Activated naive CD4-positive, alpha-beta T cell treated with anti-CD3 and anti-CD28 coated beads for 36 hours (primary cell): ENCODE measurements at regions not wholly inside any gene's neighbourhood (a gene's known extent, or its start where the extent isn't known, plus 50 kb on each side); places are given as distances from the start of the nearest gene placed in this dataset.

ENCODE experiments used
- CTCF ChIA-PET: fragments of 350-600 bp; sonication (Branson Sonifier 250); formaldehyde crosslinking; loops from one replicate; lab custom pipeline; 2021; ENCODE audit warnings: antibody characterized with exemption; lab: Charles Lee
- DNase-seq: peaks from one replicate; pipeline ENCODE4 v3.0.0-alpha.2; 2020
- H3K27ac Mint-ChIP-seq: one replicate; pipeline ENCODE4 v1.8.0; 2021; ENCODE audit warnings: mild to moderate bottlenecking, mixed read lengths
- H3K27me3 Mint-ChIP-seq: one replicate; pipeline ENCODE4 v1.8.0; 2021; ENCODE audit warnings: low read depth, mixed read lengths
- H3K36me3 Mint-ChIP-seq: one replicate; pipeline ENCODE4 v1.8.0; 2021; ENCODE audit warnings: low read depth, mixed read lengths
- H3K4me1 Mint-ChIP-seq: one replicate; pipeline ENCODE4 v1.8.0; 2021; ENCODE audit warnings: low read depth, mixed read lengths
- H3K4me3 Mint-ChIP-seq: one replicate; pipeline ENCODE4 v1.8.0; 2021; ENCODE audit warnings: mild to moderate bottlenecking, moderate library complexity, mixed read lengths
- H3K9me3 Mint-ChIP-seq: one replicate; pipeline ENCODE4 v1.8.0; 2021; ENCODE audit warnings: mixed read lengths
- intact Hi-C: fragments of 100-400 bp; cut with micrococcal nuclease; formaldehyde crosslinking; loops from one replicate; pipeline ENCODE4 v1.15.1; 2023

- no peak overlapping the region for H3K4me3 Mint-ChIP-seq
- peaks cover 70% of the 10 kb centered on the region for H3K4me1 Mint-ChIP-seq
- no peaks in the 10 kb centered on the region for H3K27me3 Mint-ChIP-seq
- no peaks in the 10 kb centered on the region for H3K9me3 Mint-ChIP-seq
- no peak overlapping the region for H3K27ac Mint-ChIP-seq
- no peak for DNase-seq
- CTCF ChIA-PET = interaction anchor here (0.6 to 2.2 kb wide), 3 partner anchors 9 to 147 kb away, joined by 3 to 8 read pairs (median 8); no protein-coding TSS in a partner anchor
- no peaks in the 10 kb centered on the region for H3K36me3 Mint-ChIP-seq
- intact Hi-C loops = no loop called here
Observed at GRCh38 chr2:43160778-43161177, 65.6 kb downstream of the ZFP36L2 start.

- Mint-ChIP-seq H3K27me3 (no peaks in the 10 kb centered on the region), H3K9me3 (no peaks in the 10 kb centered on the region), H3K4me3 (no peak overlapping the region), H3K4me1 (peaks cover 68% of the 10 kb centered on the region), H3K27ac (peak overlapping the region; percentile 99), H3K36me3 (no peaks in the 10 kb centered on the region)
- no peak for DNase-seq
- CTCF ChIA-PET = interaction anchor here (0.6 to 1.8 kb wide), 5 partner anchors 10 to 298 kb away, joined by 3 to 9 read pairs (median 6); no protein-coding TSS in a partner anchor
- intact Hi-C loops = loop anchor here (1.0 to 2.0 kb wide), 8 partner anchors 9 to 67 kb away; partner anchors contain the start of gene ZFP36L2
Observed at GRCh38 chr2:43159797-43160196, 66.6 kb downstream of the ZFP36L2 start.

- no peaks in the 10 kb centered on the region for H3K36me3 Mint-ChIP-seq
- DNase-seq = peak; percentile 79
- peak overlapping the region; percentile 99 for H3K27ac Mint-ChIP-seq
- peak overlapping the region; percentile 77 for H3K4me3 Mint-ChIP-seq
- H3K4me1 Mint-ChIP-seq = peaks cover 72% of the 10 kb centered on the region
- intact Hi-C loops = loop anchor here (1.0 to 2.0 kb wide), 4 partner anchors 16 to 62 kb away; no protein-coding TSS in a partner anchor
- H3K27me3 Mint-ChIP-seq = no peaks in the 10 kb centered on the region
- CTCF ChIA-PET = interaction anchor here (0.7 to 1.9 kb wide), 4 partner anchors 10 to 63 kb away, joined by 3 to 10 read pairs (median 5); no protein-coding TSS in a partner anchor
- H3K9me3 Mint-ChIP-seq = no peaks in the 10 kb centered on the region
Observed at GRCh38 chr2:43158259-43158880, 68.0 kb downstream of the ZFP36L2 start.

GRCh38 chr2:43157506-43158246 lies 68.7 kb downstream of the ZFP36L2 start:
- intact Hi-C loops = loop anchor here (1.0 to 2.0 kb wide), 4 partner anchors 17 to 63 kb away; no protein-coding TSS in a partner anchor
- peak overlapping the region; percentile 16 for H3K4me3 Mint-ChIP-seq
- CTCF ChIA-PET = interaction anchor here (0.7 to 1.9 kb wide), 4 partner anchors 9 to 64 kb away, joined by 3 to 10 read pairs (median 5); no protein-coding TSS in a partner anchor
- H3K4me1 Mint-ChIP-seq = peaks cover 73% of the 10 kb centered on the region
- no peaks in the 10 kb centered on the region for H3K27me3 Mint-ChIP-seq
- H3K9me3 Mint-ChIP-seq = no peaks in the 10 kb centered on the region
- peak overlapping the region; percentile 99 for H3K27ac Mint-ChIP-seq
- no peak for DNase-seq
- no peaks in the 10 kb centered on the region for H3K36me3 Mint-ChIP-seq

GRCh38 chr2:43155851-43156411 lies 70.5 kb downstream of the ZFP36L2 start:
- CTCF ChIA-PET = interaction anchor here (0.6 kb wide), 1 partner anchor 157 kb away, joined by 3 read pairs; no protein-coding TSS in a partner anchor
- no peak overlapping the region for H3K27ac Mint-ChIP-seq

GRCh38 chr2:43154685-43155084 lies 71.7 kb downstream of the ZFP36L2 start:
- no peaks in the 10 kb centered on the region for H3K27me3 Mint-ChIP-seq
- DNase-seq = no peak
- CTCF ChIA-PET = no interaction called here
- no peaks in the 10 kb centered on the region for H3K9me3 Mint-ChIP-seq
- intact Hi-C loops = no loop called here
- H3K36me3 Mint-ChIP-seq = no peaks in the 10 kb centered on the region
- no peak overlapping the region for H3K4me3 Mint-ChIP-seq
- no peak overlapping the region for H3K27ac Mint-ChIP-seq
- H3K4me1 Mint-ChIP-seq = peaks cover 66% of the 10 kb centered on the region

More at GRCh38 chr2:43155851-43156411, 70.5 kb downstream of the ZFP36L2 start:
- intact Hi-C loops = no loop called here
- H3K4me1 Mint-ChIP-seq = peaks cover 70% of the 10 kb centered on the region
- DNase-seq = no peak
- H3K4me3 Mint-ChIP-seq = no peak overlapping the region
- no peaks in the 10 kb centered on the region for H3K9me3 Mint-ChIP-seq
- H3K36me3 Mint-ChIP-seq = no peaks in the 10 kb centered on the region
- no peaks in the 10 kb centered on the region for H3K27me3 Mint-ChIP-seq

- Mint-ChIP-seq H3K27ac (no peak overlapping the region), H3K36me3 (no peaks in the 10 kb centered on the region), H3K27me3 (no peaks in the 10 kb centered on the region), H3K4me3 (no peak overlapping the region), H3K4me1 (peaks cover 65% of the 10 kb centered on the region), H3K9me3 (no peaks in the 10 kb centered on the region)
- DNase-seq = no peak
- CTCF ChIA-PET = no interaction called here
- intact Hi-C loops = no loop called here
Observed at GRCh38 chr2:43152741-43153647, 73.4 kb downstream of the ZFP36L2 start.

- H3K27me3 Mint-ChIP-seq = no peaks in the 10 kb centered on the region
- H3K36me3 Mint-ChIP-seq = no peaks in the 10 kb centered on the region
- CTCF ChIA-PET = interaction anchor here (0.8 to 1.0 kb wide), 3 partner anchors 18 to 66 kb away, joined by 3 read pairs; no protein-coding TSS in a partner anchor
- H3K27ac Mint-ChIP-seq = no peak overlapping the region
- peaks cover 64% of the 10 kb centered on the region for H3K4me1 Mint-ChIP-seq
- H3K9me3 Mint-ChIP-seq = no peaks in the 10 kb centered on the region
- no peak overlapping the region for H3K4me3 Mint-ChIP-seq
- DNase-seq = no peak
- intact Hi-C loops = no loop called here
Observed at GRCh38 chr2:43152186-43152585, 74.2 kb downstream of the ZFP36L2 start.

- Mint-ChIP-seq H3K4me1 (peaks cover 70% of the 10 kb centered on the region), H3K9me3 (no peaks in the 10 kb centered on the region)
- peak; percentile 90 for DNase-seq
Observed at GRCh38 chr2:43149482-43150107, 76.8 kb downstream of the ZFP36L2 start.

GRCh38 chr2:43146083-43146482 lies 80.3 kb downstream of the ZFP36L2 start:
- H3K4me1 Mint-ChIP-seq = peaks cover 65% of the 10 kb centered on the region
- H3K36me3 Mint-ChIP-seq = peaks cover 2% of the 10 kb centered on the region

More at GRCh38 chr2:43149482-43150107, 76.8 kb downstream of the ZFP36L2 start:
- no peaks in the 10 kb centered on the region for H3K36me3 Mint-ChIP-seq
- peak overlapping the region; percentile 26 for H3K4me3 Mint-ChIP-seq
- CTCF ChIA-PET = interaction anchor here (0.6 to 3.0 kb wide), 19 partner anchors 10 to 335 kb away, joined by 3 to 21 read pairs (median 4); no protein-coding TSS in a partner anchor
- peak overlapping the region; percentile 62 for H3K27ac Mint-ChIP-seq
- no peaks in the 10 kb centered on the region for H3K27me3 Mint-ChIP-seq
- intact Hi-C loops = loop anchor here (1.0 to 5.0 kb wide), 10 partner anchors 10 to 848 kb away; partner anchors contain the start of genes LRPPRC and ZFP36L2

GRCh38 chr2:43144263-43144662 lies 82.1 kb downstream of the ZFP36L2 start:
- H3K27me3 Mint-ChIP-seq = no peaks in the 10 kb centered on the region
- no peak overlapping the region for H3K4me3 Mint-ChIP-seq
- H3K36me3 Mint-ChIP-seq = peaks cover 2% of the 10 kb centered on the region
- H3K27ac Mint-ChIP-seq = peak overlapping the region; percentile 3
- CTCF ChIA-PET = interaction anchor here (0.7 to 1.8 kb wide), 5 partner anchors 10 to 85 kb away, joined by 3 to 8 read pairs (median 3); no protein-coding TSS in a partner anchor
- H3K9me3 Mint-ChIP-seq = no peaks in the 10 kb centered on the region
- intact Hi-C loops = no loop called here
- H3K4me1 Mint-ChIP-seq = peaks cover 69% of the 10 kb centered on the region
- no peak for DNase-seq

More at GRCh38 chr2:43146083-43146482, 80.3 kb downstream of the ZFP36L2 start:
- CTCF ChIA-PET = interaction anchor here (0.9 kb wide), 1 partner anchor 83 kb away, joined by 3 read pairs; no protein-coding TSS in a partner anchor
- H3K27me3 Mint-ChIP-seq = no peaks in the 10 kb centered on the region
- intact Hi-C loops = loop anchor here (5.0 kb wide), 2 partner anchors 411 to 851 kb away; partner anchors contain the start of gene LRPPRC
- no peak overlapping the region for H3K4me3 Mint-ChIP-seq
- H3K9me3 Mint-ChIP-seq = no peaks in the 10 kb centered on the region
- H3K27ac Mint-ChIP-seq = no peak overlapping the region
- no peak for DNase-seq
